ENCODE measurements at regions not wholly inside any gene's neighbourhood (a gene's known extent, or its start where the extent isn't known, plus 50 kb on each side); places are given as distances from the start of the nearest gene placed in this dataset.

DNA sequence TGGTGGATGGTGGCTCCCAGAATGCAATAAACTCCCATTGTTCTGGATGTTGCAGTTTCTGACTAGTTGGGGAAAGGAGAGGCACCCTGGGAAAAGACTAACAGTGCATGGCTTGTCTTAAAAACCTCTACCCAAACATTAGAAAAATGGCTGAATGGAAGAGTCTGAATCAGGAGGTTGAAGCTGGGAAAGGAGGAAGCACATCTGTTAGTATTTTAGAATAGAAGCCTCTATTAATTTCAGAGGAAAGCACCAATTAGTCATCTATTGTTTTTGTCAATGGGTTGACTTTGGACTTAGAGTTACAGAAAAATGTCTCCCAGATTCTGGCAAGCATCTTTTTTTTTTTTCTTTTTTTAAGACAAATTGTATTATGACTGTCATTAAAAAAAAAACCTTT, 56.1 kb upstream of the ELMO1 start:
- no peak overlapping the region for H3K27ac ChIP-seq
- H3K36me3 ChIP-seq, result no peaks in the 10 kb centered on the region
- H3K4me1 ChIP-seq (ENCODE audit: control insufficient read depth in 1 of 2, insufficient read depth in 1 of 2, low read depth in 1 of 2, low read length in 1 of 2), result no peaks in the 10 kb centered on the region
- no peaks in the 10 kb centered on the region for H3K27me3 ChIP-seq
- no peak overlapping the region for H3K4me3 ChIP-seq (ENCODE audit: low read depth in 1 of 2, low read length in 1 of 2)
- TF ChIP-seq, protein P1, sequence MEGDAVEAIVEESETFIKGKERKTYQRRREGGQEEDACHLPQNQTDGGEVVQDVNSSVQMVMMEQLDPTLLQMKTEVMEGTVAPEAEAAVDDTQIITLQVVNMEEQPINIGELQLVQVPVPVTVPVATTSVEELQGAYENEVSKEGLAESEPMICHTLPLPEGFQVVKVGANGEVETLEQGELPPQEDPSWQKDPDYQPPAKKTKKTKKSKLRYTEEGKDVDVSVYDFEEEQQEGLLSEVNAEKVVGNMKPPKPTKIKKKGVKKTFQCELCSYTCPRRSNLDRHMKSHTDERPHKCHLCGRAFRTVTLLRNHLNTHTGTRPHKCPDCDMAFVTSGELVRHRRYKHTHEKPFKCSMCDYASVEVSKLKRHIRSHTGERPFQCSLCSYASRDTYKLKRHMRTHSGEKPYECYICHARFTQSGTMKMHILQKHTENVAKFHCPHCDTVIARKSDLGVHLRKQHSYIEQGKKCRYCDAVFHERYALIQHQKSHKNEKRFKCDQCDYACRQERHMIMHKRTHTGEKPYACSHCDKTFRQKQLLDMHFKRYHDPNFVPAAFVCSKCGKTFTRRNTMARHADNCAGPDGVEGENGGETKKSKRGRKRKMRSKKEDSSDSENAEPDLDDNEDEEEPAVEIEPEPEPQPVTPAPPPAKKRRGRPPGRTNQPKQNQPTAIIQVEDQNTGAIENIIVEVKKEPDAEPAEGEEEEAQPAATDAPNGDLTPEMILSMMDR (IDR thresholded peaks at IDR 0.05), result no peak
- H3K9me3 ChIP-seq, result no peaks in the 10 kb centered on the region

DNA sequence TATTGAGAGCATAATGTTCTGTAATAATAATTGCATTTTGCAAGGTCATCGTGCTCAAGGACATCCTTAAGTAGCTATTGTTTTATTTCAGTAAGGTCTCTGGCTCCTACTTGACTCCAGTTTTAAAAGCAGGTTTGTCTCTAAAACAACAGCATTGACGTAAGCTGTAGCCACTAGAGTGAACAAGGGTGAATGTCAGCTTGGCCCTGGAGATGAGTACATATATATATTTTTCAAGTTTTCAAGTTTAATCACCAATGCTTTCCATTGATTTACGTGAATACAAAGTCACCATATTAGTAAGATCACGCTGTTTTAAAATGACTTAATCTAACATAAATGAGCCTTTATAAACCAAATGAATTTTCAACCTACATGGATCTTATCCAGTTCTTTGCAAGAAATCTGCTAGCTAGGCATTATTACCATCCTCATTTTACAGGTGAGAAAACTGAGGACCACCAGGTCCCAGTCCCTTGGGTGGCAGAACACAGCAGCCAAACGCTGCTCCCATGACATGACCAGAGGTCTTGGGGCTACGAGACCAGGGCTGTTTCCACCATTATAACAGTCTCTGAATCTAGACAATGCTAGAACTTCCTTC, 57.2 kb upstream of the ELMO1 start:
- H3K27ac ChIP-seq, result no peak overlapping the region
- TF ChIP-seq, protein P1 (IDR thresholded peaks at IDR 0.05), result no peak
- H3K27me3 ChIP-seq, result no peaks in the 10 kb centered on the region
- no peaks in the 10 kb centered on the region for H3K9me3 ChIP-seq
- H3K4me1 ChIP-seq (ENCODE audit: control insufficient read depth in 1 of 2, insufficient read depth in 1 of 2, low read depth in 1 of 2, low read length in 1 of 2), result no peaks in the 10 kb centered on the region
- H3K36me3 ChIP-seq, result no peaks in the 10 kb centered on the region
- H3K4me3 ChIP-seq (ENCODE audit: low read depth in 1 of 2, low read length in 1 of 2), result no peak overlapping the region

DNA sequence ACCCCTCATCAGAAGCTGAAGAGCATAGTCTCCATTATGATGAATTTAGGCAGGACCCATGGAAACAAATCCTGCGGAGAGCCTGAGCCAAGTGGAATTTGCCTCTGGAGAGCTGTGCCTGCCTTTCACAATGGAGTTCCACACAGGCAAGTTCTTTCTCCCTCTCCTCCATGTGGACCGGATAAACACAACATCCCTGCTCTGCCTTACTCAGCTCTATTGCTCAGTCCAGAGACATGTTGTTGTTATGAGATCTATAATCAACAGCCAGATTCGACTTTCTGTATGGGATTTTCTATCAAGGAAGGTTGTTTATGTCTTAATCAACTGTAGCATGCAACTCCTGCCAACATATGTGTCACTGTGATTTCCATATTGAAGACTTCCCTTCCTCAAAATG, 59.5 kb upstream of the ELMO1 start:
- Histone ChIP-seq H3K36me3 (no peaks in the 10 kb centered on the region), H3K27ac (no peak overlapping the region), H3K4me3 (ENCODE audit: low read depth in 1 of 2, low read length in 1 of 2) (no peak overlapping the region), H3K4me1 (ENCODE audit: control insufficient read depth in 1 of 2, insufficient read depth in 1 of 2, low read depth in 1 of 2, low read length in 1 of 2) (no peaks in the 10 kb centered on the region), H3K9me3 (no peaks in the 10 kb centered on the region), H3K27me3 (no peaks in the 10 kb centered on the region)
- TF ChIP-seq, protein P1 (IDR thresholded peaks at IDR 0.05), result no peak

DNA sequence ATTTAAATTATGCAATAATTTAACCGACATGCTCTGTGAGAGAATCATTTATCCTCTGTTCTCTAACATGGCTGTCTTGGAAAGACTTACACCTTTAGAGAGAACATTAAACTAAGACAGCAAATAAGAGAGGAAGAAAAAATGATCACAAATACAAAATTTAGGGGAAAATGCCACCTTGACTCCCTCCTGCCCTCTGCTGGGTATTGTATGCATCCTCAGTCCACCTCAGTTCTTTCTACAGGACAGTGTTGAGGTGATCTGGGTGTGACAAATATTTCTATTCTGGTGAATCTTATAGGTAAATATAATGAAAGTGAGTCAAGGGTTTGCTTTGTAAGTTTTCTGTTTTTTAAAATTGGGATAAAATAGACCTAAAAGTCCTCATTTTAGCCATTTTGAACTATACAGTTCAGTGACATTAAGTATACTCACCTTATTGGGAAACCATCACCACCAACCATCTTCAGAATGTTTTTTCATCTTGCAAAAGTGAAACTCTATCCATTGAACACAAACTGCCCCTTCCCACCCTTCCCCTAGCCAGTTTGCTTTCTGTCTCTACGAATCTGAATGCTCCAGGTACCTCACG, 61.5 kb upstream of the ELMO1 start:
- H3K4me1 ChIP-seq (ENCODE audit: control insufficient read depth in 1 of 2, insufficient read depth in 1 of 2, low read depth in 1 of 2, low read length in 1 of 2), result no peaks in the 10 kb centered on the region
- no peak overlapping the region for H3K27ac ChIP-seq
- H3K9me3 ChIP-seq, result no peaks in the 10 kb centered on the region

DNA sequence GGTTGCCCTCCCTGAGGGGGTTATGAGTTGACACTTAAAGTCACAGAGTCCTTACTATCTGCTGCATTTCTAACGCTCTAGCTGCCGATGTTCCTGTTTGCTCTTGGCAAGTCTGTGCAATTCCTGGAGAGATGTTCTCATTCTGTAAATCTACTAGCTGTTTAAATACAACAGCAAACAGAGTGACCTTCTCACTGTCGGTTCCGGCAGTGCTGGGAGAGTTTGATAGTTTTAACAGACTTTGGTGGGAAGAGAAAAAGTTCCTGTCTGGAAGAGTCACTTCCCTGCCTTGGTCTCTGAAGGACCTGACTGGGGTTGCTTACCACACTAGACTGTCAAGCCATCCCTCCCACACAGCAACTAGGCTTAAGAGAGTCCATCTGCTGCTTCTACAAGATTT, 63.3 kb upstream of the ELMO1 start:
- TF ChIP-seq, protein P1 (IDR thresholded peaks at IDR 0.05), result no peak
- Histone ChIP-seq H3K9me3 (no peaks in the 10 kb centered on the region), H3K27ac (no peak overlapping the region), H3K36me3 (no peaks in the 10 kb centered on the region), H3K4me1 (ENCODE audit: control insufficient read depth in 1 of 2, insufficient read depth in 1 of 2, low read depth in 1 of 2, low read length in 1 of 2) (no peaks in the 10 kb centered on the region), H3K4me3 (ENCODE audit: low read depth in 1 of 2, low read length in 1 of 2) (no peak overlapping the region), H3K27me3 (no peaks in the 10 kb centered on the region)

More for the DNA sequence above, 61.5 kb upstream of the ELMO1 start:
- Histone ChIP-seq H3K27me3 (no peaks in the 10 kb centered on the region), H3K36me3 (no peaks in the 10 kb centered on the region), H3K4me3 (ENCODE audit: low read depth in 1 of 2, low read length in 1 of 2) (no peak overlapping the region)
- TF ChIP-seq, protein P1 (IDR thresholded peaks at IDR 0.05), result peak; percentile 44

All from neutrophil (primary cell).